KMS-11 (cell line): ENCODE measurements at regions not wholly inside any gene's neighbourhood (a gene's known extent, or its start where the extent isn't known, plus 50 kb on each side); places are given as distances from the start of the nearest gene placed in this dataset.

Experiments used
- H2AFZ ChIP-seq: fragments of 200-600 bp; sonication (generic); 2 replicates; pipeline ENCODE4 v1.6.1; 2016; ENCODE audit warnings: antibody characterized with exemption, mixed run types, low read depth
- H3K27ac ChIP-seq: fragments of 200-600 bp; sonication (generic); 2 replicates; pipeline ENCODE4 v1.6.1; 2016; ENCODE audit warnings: mild to moderate bottlenecking, mixed run types
- H3K27me3 ChIP-seq: fragments of 200-600 bp; sonication (generic); 2 replicates; pipeline ENCODE4 v1.6.1; 2017; ENCODE audit warnings: mild to moderate bottlenecking, low read depth, mixed run types, moderate library complexity; ENCODE audit not compliant: insufficient read depth
- H3K36me3 ChIP-seq: fragments of 200-600 bp; sonication (generic); 2 replicates; pipeline ENCODE4 v1.6.1; 2017; ENCODE audit warnings: mild to moderate bottlenecking, mixed run types; ENCODE audit not compliant: insufficient read depth
- H3K4me1 ChIP-seq: fragments of 200-600 bp; sonication (generic); 2 replicates; pipeline ENCODE4 v1.6.1; 2016; ENCODE audit warnings: mild to moderate bottlenecking, low read depth, mixed run types; ENCODE audit not compliant: poor library complexity, severe bottlenecking
- H3K4me2 ChIP-seq: fragments of 200-600 bp; sonication (generic); 2 replicates; pipeline ENCODE4 v1.7.0; 2016; ENCODE audit warnings: mild to moderate bottlenecking, mixed run types
- H3K4me3 ChIP-seq: fragments of 200-600 bp; sonication (generic); IDR thresholded peaks from 2 replicates; pipeline ENCODE4 v1.6.1; 2017; ENCODE audit warnings: low read depth, low read length, mixed read lengths; ENCODE audit not compliant: insufficient read depth
- H3K79me2 ChIP-seq: fragments of 200-600 bp; sonication (generic); 2 replicates; pipeline ENCODE4 v1.6.1; 2016; ENCODE audit warnings: low read depth, mixed run types; ENCODE audit not compliant: insufficient read depth
- H3K9ac ChIP-seq: fragments of 200-600 bp; sonication (generic); 2 replicates; pipeline ENCODE4 v1.6.1; 2016; ENCODE audit warnings: mild to moderate bottlenecking, mixed run types
- H4K20me1 ChIP-seq: fragments of 200-600 bp; sonication (generic); 2 replicates; pipeline ENCODE4 v1.6.1; 2016; ENCODE audit warnings: mild to moderate bottlenecking, mixed run types; ENCODE audit not compliant: insufficient read depth
- CTCF ChIP-seq: fragments of 200-600 bp; sonication (generic); conservative IDR thresholded peaks from 2 replicates; pipeline ENCODE4 v1.6.1; 2017; ENCODE audit warnings: low read depth, mild to moderate bottlenecking, antibody characterized with exemption, low read length, moderate library complexity, mixed read lengths

GRCh38 chr12:107332743-107333142, 239.4 kb upstream of the CRY1 start:
- Histone ChIP-seq H3K79me2 (no peaks in the 10 kb centered on the region), H3K4me3 (no peak overlapping the region), H3K36me3 (no peaks in the 10 kb centered on the region), H3K9ac (no peak overlapping the region), H4K20me1 (no peaks in the 10 kb centered on the region), H3K4me1 (no peaks in the 10 kb centered on the region), H3K27me3 (no peaks in the 10 kb centered on the region), H3K27ac (no peak overlapping the region), H2AFZ (no peak overlapping the region), H3K4me2 (no peak overlapping the region)
- TF ChIP-seq CTCF: no peak

DNA sequence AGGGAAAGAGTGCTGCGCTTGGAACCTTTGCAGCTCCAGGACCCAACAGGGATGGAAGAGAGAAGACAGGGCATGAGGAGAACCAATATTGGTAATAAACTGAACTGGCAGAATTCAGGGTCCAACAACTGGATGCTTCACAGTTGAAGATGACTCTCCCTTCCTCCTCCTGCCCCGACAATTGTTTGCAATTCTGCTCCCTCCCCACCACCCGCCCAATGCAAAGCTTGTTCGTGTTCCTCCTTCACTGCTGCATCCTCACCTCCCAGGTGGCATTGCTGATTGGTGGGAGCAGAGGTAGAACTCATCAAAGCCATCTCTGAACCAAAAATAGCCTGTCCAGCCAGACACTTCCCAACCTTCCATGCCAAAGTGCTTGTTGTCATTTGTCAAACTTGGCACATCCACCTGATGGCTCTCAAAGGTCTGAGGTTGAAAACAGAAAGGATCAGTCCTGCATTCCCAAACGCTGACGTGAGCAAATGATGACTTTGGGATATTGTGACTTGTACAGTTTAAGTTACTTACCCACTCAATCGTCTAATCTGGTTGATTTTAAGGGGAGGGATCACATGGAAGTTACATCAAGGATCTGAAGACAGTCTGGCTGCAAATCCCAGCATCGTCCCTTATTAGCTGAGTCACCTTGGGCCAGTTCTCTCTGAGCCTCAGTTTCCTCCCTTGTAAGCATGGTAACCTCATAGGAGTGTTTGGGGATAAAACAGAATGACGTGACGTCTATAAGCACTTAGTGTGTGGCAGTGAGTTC, 242.6 kb upstream of the CRY1 start:
- Histone ChIP-seq H4K20me1 (no peaks in the 10 kb centered on the region), H3K9ac (no peak overlapping the region), H3K27ac (no peak overlapping the region), H3K79me2 (no peaks in the 10 kb centered on the region), H3K36me3 (no peaks in the 10 kb centered on the region), H3K4me3 (no peak overlapping the region), H2AFZ (no peak overlapping the region), H3K27me3 (no peaks in the 10 kb centered on the region), H3K4me2 (no peak overlapping the region), H3K4me1 (no peaks in the 10 kb centered on the region)
- TF ChIP-seq CTCF: no peak

GRCh38 chr12:107336695-107337094, 243.3 kb upstream of the CRY1 start:
- no peak overlapping the region for H2AFZ ChIP-seq
- no peak overlapping the region for H3K9ac ChIP-seq
- no peaks in the 10 kb centered on the region for H3K79me2 ChIP-seq
- no peaks in the 10 kb centered on the region for H3K27me3 ChIP-seq
- H3K4me1 ChIP-seq: no peaks in the 10 kb centered on the region
- H3K27ac ChIP-seq: no peak overlapping the region
- H3K4me2 ChIP-seq: no peak overlapping the region
- no peaks in the 10 kb centered on the region for H3K36me3 ChIP-seq
- H4K20me1 ChIP-seq: no peaks in the 10 kb centered on the region
- TF ChIP-seq CTCF: no peak
- no peak overlapping the region for H3K4me3 ChIP-seq

DNA sequence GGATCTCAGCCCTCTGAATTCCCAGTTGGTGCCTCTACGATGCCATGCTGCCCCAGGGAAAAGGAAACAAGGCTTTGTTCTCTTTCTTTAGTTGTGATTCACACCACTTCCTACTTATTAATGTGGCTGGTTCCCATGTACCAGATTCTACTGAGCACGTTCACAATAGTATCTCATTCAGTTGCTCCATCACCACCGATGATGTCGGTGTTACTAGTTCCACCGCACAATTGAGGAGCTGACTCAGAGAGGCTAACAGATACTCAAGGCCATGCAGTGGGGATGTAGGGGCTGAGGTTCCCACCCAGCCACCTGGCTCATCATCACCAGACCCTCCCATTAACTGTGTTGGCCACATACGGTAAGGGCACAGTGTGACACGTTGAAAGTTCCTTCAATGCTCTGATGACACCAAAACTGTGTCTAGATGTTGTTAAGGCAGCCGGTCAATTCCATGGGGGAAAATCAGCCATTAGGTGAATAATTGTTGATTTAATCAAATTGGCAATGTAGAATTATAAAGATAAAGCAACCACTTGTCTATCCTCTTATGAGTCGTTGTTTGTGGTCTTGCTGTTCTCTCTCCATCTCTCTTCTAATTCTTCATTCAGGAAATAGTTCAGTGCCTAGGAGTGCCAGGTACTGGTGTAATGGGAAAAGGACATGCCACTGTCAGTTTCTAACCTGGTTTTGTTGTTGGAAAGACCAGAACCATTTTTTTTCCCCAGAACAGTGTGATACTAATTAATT, 244.2 kb upstream of the CRY1 start:
- Histone ChIP-seq H4K20me1 (no peaks in the 10 kb centered on the region), H3K4me2 (no peak overlapping the region), H3K9ac (no peak overlapping the region), H3K27me3 (no peaks in the 10 kb centered on the region), H2AFZ (no peak overlapping the region), H3K4me1 (no peaks in the 10 kb centered on the region), H3K27ac (no peak overlapping the region), H3K79me2 (no peaks in the 10 kb centered on the region), H3K36me3 (no peaks in the 10 kb centered on the region), H3K4me3 (no peak overlapping the region)
- TF ChIP-seq CTCF: no peak
